ENCODE measurements at regions not wholly inside any gene's neighbourhood (a gene's known extent, or its start where the extent isn't known, plus 50 kb on each side); places are given as distances from the start of the nearest gene placed in this dataset.

- 0 out of 2 replicates have a peak overlapping the region, but pooled peaks have one; percentile 3 for H2AFZ ChIP-seq (ENCODE audit: low read depth, low read length)
These were observed 478.6 kb upstream of the KLF6 start for GRCh38 chr10:4263601-4263921.

DNA sequence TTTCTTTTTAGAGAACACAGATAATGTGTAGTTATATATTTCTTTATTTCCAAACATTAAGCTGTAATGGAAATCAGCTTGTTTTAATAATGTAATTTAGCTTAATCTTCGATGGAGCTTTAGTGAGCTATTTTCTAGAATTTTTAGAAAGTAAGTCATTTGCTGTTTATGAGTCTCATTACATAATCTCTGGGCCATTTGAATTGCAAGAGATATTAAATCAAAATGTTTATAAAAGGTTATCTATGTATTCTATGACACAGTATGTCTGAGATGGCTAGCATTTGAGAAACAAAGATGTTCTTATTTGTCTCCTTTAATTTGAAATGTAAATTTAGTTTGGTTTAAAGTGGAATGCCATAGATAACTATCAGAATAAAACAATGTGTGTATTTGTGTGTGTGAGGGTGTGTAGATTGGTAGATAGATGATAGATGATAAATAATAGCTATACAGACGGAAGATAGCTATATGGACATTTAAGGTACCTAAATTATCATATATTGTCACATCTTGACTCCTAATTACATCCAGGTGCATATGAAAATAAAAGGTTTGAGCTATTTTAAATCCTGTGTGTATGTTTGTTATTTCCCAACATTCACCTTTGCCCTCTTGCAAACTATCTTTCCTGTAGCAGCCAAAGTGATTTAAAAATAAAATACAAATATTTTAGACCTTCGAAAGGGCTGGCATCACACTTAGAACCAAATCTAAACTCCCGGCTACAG, 478.0 kb upstream of the KLF6 start:
- no peak overlapping the region for H3K4me3 ChIP-seq (ENCODE audit: low read depth in 1 of 2, low read length in 2 of 2)
- ATAC-seq (ENCODE audit: insufficient read depth, low read depth): no peak
- H3K9me3 ChIP-seq (ENCODE audit: insufficient read depth, low read length, severe bottlenecking): no peaks in the 10 kb centered on the region
- no peaks in the 10 kb centered on the region for H4K20me1 ChIP-seq (ENCODE audit: insufficient read depth, low read length)
- H3K79me2 ChIP-seq (ENCODE audit: insufficient read depth, low read length): no peaks in the 10 kb centered on the region
- no peak overlapping the region for H3K9ac ChIP-seq (ENCODE audit: low read depth, low read length)
- no peaks in the 10 kb centered on the region for H3K27me3 ChIP-seq (ENCODE audit: insufficient read depth, low read length, poor library complexity)
- peaks cover 4% of the 10 kb centered on the region for H3K4me1 ChIP-seq (ENCODE audit: insufficient read depth, low read length)
- no peaks in the 10 kb centered on the region for H3K36me3 ChIP-seq (ENCODE audit: insufficient read depth, low read length)
- no peak overlapping the region for H2AFZ ChIP-seq (ENCODE audit: low read depth, low read length)
- TF ChIP-seq, protein P1, sequence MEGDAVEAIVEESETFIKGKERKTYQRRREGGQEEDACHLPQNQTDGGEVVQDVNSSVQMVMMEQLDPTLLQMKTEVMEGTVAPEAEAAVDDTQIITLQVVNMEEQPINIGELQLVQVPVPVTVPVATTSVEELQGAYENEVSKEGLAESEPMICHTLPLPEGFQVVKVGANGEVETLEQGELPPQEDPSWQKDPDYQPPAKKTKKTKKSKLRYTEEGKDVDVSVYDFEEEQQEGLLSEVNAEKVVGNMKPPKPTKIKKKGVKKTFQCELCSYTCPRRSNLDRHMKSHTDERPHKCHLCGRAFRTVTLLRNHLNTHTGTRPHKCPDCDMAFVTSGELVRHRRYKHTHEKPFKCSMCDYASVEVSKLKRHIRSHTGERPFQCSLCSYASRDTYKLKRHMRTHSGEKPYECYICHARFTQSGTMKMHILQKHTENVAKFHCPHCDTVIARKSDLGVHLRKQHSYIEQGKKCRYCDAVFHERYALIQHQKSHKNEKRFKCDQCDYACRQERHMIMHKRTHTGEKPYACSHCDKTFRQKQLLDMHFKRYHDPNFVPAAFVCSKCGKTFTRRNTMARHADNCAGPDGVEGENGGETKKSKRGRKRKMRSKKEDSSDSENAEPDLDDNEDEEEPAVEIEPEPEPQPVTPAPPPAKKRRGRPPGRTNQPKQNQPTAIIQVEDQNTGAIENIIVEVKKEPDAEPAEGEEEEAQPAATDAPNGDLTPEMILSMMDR (IDR thresholded peaks at IDR 0.05; ENCODE audit: borderline replicate concordance, extremely low read depth, low read length, poor library complexity, severe bottlenecking): no peak
- TF ChIP-seq EZH2 (IDR thresholded peaks at IDR 0.05; ENCODE audit: borderline replicate concordance, low read depth, low read length, severe bottlenecking): no peak
- no peak overlapping the region for H3K4me2 ChIP-seq (ENCODE audit: insufficient read depth, low read length)
- no peak overlapping the region for H3K27ac ChIP-seq (ENCODE audit: low read length)
- no peak for DNase-seq

More at GRCh38 chr10:4263601-4263921, 478.6 kb upstream of the KLF6 start:
- Histone ChIP-seq H3K4me3 (ENCODE audit: low read depth in 1 of 2, low read length in 2 of 2) (no peak overlapping the region), H3K27me3 (ENCODE audit: insufficient read depth, low read length, poor library complexity) (no peaks in the 10 kb centered on the region), H3K9me3 (ENCODE audit: insufficient read depth, low read length, severe bottlenecking) (no peaks in the 10 kb centered on the region), H3K27ac (ENCODE audit: low read length) (no peak overlapping the region), H4K20me1 (ENCODE audit: insufficient read depth, low read length) (no peaks in the 10 kb centered on the region), H3K79me2 (ENCODE audit: insufficient read depth, low read length) (no peaks in the 10 kb centered on the region), H3K4me1 (ENCODE audit: insufficient read depth, low read length) (no peaks in the 10 kb centered on the region; the same call in 1 of the 2 replicates), H3K9ac (ENCODE audit: low read depth, low read length) (no peak overlapping the region), H3K4me2 (ENCODE audit: insufficient read depth, low read length) (no peak overlapping the region), H3K36me3 (ENCODE audit: insufficient read depth, low read length) (no peaks in the 10 kb centered on the region)
- DNase-seq (no peak), ATAC-seq (ENCODE audit: insufficient read depth, low read depth) (no peak)
- no peak for TF ChIP-seq EZH2 (IDR thresholded peaks at IDR 0.05; ENCODE audit: borderline replicate concordance, low read depth, low read length, severe bottlenecking)
- TF ChIP-seq, protein P1 (IDR thresholded peaks at IDR 0.05; ENCODE audit: borderline replicate concordance, extremely low read depth, low read length, poor library complexity, severe bottlenecking): no peak

- H3K79me2 ChIP-seq (ENCODE audit: insufficient read depth, low read length): no peaks in the 10 kb centered on the region
- no peak overlapping the region for H3K4me3 ChIP-seq (ENCODE audit: low read depth in 1 of 2, low read length in 2 of 2)
- H3K4me2 ChIP-seq (ENCODE audit: insufficient read depth, low read length): no peak overlapping the region
- ATAC-seq (ENCODE audit: insufficient read depth, low read depth) (no peak), DNase-seq (no peak)
- H3K4me1 ChIP-seq (ENCODE audit: insufficient read depth, low read length): peaks cover 7% of the 10 kb centered on the region
- no peaks in the 10 kb centered on the region for H3K27me3 ChIP-seq (ENCODE audit: insufficient read depth, low read length, poor library complexity)
- H4K20me1 ChIP-seq (ENCODE audit: insufficient read depth, low read length): no peaks in the 10 kb centered on the region
- TF ChIP-seq, protein P1 (IDR thresholded peaks at IDR 0.05; ENCODE audit: borderline replicate concordance, extremely low read depth, low read length, poor library complexity, severe bottlenecking): no peak
- no peak for TF ChIP-seq EZH2 (IDR thresholded peaks at IDR 0.05; ENCODE audit: borderline replicate concordance, low read depth, low read length, severe bottlenecking)
- no peaks in the 10 kb centered on the region for H3K9me3 ChIP-seq (ENCODE audit: insufficient read depth, low read length, severe bottlenecking)
- H3K27ac ChIP-seq (ENCODE audit: low read length): no peak overlapping the region
- no peak overlapping the region for H3K9ac ChIP-seq (ENCODE audit: low read depth, low read length)
- no peak overlapping the region for H2AFZ ChIP-seq (ENCODE audit: low read depth, low read length)
- H3K36me3 ChIP-seq (ENCODE audit: insufficient read depth, low read length): no peaks in the 10 kb centered on the region
These were observed 477.4 kb upstream of the KLF6 start for GRCh38 chr10:4262449-4262848.

Data from DND-41 (cell line).